Uterus (tissue), 2 donors: ENCODE measurements at regions not wholly inside any gene's neighbourhood (a gene's known extent, or its start where the extent isn't known, plus 50 kb on each side); places are given as distances from the start of the nearest gene placed in this dataset.

ENCODE experiments used
- POLR2A ChIP-seq, 2 donors: fragments of 450-650 bp; IDR thresholded peaks; one replicate each; pipeline ENCODE4 v1.6.1; 2016; ENCODE audit warnings: antibody characterized with exemption in 2 of 2, mild to moderate bottlenecking in 1 of 2, moderate library complexity in 1 of 2
- TF ChIP-seq, protein P1 (sequence below), 4 experiments: fragments of 200-600 bp in 2 of 4; fragments of 450-650 bp in 2 of 4; sonication (generic) in 2 of 4; IDR thresholded peaks; one replicate each; pipeline ENCODE4 v1.5.1; 2016 to 2019; ENCODE audit warnings: antibody characterized with exemption in 4 of 4, mild to moderate bottlenecking in 2 of 4, moderate library complexity in 1 of 4

DNA sequence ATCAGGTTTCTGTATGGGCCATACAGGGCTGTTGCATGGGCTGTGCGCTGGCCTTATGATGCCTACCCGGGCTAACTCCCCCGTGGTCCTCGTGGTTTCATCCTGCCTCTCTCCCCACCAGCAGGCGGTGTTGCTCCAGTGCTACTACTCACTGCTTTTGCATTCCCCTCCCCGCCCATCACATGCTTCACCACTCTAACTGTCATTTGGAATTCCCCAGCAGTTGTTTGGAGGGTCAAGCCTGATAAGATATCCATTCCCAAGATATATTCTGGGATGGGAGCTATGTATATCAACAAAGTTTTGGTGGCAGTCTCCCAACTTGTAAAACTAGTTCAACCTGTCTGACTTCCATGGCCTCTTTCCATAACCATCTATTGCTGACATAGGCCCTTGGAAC is 233.2 kb upstream of the SOX4 start:
- TF ChIP-seq POLR2A (IDR thresholded peaks at IDR 0.05) = no peak
- TF ChIP-seq, protein P1, sequence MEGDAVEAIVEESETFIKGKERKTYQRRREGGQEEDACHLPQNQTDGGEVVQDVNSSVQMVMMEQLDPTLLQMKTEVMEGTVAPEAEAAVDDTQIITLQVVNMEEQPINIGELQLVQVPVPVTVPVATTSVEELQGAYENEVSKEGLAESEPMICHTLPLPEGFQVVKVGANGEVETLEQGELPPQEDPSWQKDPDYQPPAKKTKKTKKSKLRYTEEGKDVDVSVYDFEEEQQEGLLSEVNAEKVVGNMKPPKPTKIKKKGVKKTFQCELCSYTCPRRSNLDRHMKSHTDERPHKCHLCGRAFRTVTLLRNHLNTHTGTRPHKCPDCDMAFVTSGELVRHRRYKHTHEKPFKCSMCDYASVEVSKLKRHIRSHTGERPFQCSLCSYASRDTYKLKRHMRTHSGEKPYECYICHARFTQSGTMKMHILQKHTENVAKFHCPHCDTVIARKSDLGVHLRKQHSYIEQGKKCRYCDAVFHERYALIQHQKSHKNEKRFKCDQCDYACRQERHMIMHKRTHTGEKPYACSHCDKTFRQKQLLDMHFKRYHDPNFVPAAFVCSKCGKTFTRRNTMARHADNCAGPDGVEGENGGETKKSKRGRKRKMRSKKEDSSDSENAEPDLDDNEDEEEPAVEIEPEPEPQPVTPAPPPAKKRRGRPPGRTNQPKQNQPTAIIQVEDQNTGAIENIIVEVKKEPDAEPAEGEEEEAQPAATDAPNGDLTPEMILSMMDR (IDR thresholded peaks at IDR 0.05) = no peak
